Mammary epithelial cell (primary cell): ENCODE measurements at regions not wholly inside any gene's neighbourhood (a gene's known extent, or its start where the extent isn't known, plus 50 kb on each side); places are given as distances from the start of the nearest gene placed in this dataset.

Source experiments
- CTCF ChIP-seq, 2 donors: IDR thresholded peaks in 1 of 2; conservative IDR thresholded peaks in 1 of 2; 2 replicates each; pipeline ENCODE4 v1.5.1; 2011 to 2012; ENCODE audit warnings: inconsistent platforms in 2 of 2, low read length in 2 of 2, mild to moderate bottlenecking in 2 of 2, control low read depth in 1 of 2, low read depth in 1 of 2; ENCODE audit not compliant: insufficient read depth in 1 of 2; ENCODE audit errors: extremely low read depth in 1 of 2
- EZH2 ChIP-seq: IDR thresholded peaks from 2 replicates; pipeline ENCODE4 v1.6.1; 2012; ENCODE audit warnings: low read length, inconsistent platforms, borderline replicate concordance

GRCh38 chr2:9715238-9715637 is 84.4 kb upstream of the YWHAQ start:
- TF ChIP-seq CTCF (conservative IDR thresholded peaks at IDR 0.05 in 1 of 2, IDR thresholded peaks at IDR 0.05 in 1 of 2; ENCODE audit: extremely low read depth in 1 of 2, insufficient read depth in 1 of 2, low read depth in 1 of 2, low read length in 2 of 2) (no peak), EZH2 (no peak)
